GM12878 (cell line): ENCODE measurements at regions not wholly inside any gene's neighbourhood (a gene's known extent, or its start where the extent isn't known, plus 50 kb on each side); places are given as distances from the start of the nearest gene placed in this dataset.

Source experiments
- ATAC-seq: fragments of 200-7000 bp; cut with Tn5 transposase; 3 replicates; pipeline ENCODE4 v1.9.1; 2020; ENCODE audit warnings: mild to moderate bottlenecking, moderate library complexity
- BruUV-seq: library from RNA; stranded (reverse); fragments of 400-500 nt; replicated peaks from 2 replicates; lab custom pipeline; 2021; lab: Mats Ljungman, UMichigan
- CTCF ChIA-PET: fragments of 300-600 bp; sonication (Branson Sonifier 250); formaldehyde crosslinking; extraction: SDS; loops from one replicate; lab custom pipeline; 2021; ENCODE audit warnings: inconsistent platforms; lab: Yijun Ruan, JAX
- POLR2A ChIA-PET: fragments of 350-600 bp; formaldehyde crosslinking; extraction: SDS; loops from one replicate; lab custom pipeline; 2021; ENCODE audit warnings: inconsistent platforms; lab: Charles Lee
- RAD21 ChIA-PET: fragments of 300-600 bp; sonication (Branson Sonifier 250); formaldehyde crosslinking; loops from one replicate; lab custom pipeline; 2023; ENCODE audit warnings: antibody characterized with exemption; ENCODE audit not compliant: unreplicated experiment; lab: Charles Lee
- SMC1A ChIA-PET: fragments of 300-600 bp; sonication (Branson Sonifier 250); formaldehyde crosslinking; loops from one replicate; lab custom pipeline; 2023; ENCODE audit not compliant: unreplicated experiment, uncharacterized antibody; lab: Charles Lee
- DNase-seq: peaks from one replicate; pipeline ENCODE4 v3.0.0-alpha.2; 2011; ENCODE audit warnings: low read depth, low spot score
- FAIRE-seq: peaks from 3 replicates; lab custom pipeline; 2011; peaks lifted over from hg19 to GRCh38; lab: Jason Lieb, UNC
- H2AFZ ChIP-seq: 2 replicates; pipeline ENCODE4 v1.6.0; 2011; ENCODE audit warnings: low read depth, low read length, control low read depth; ENCODE audit not compliant: control insufficient read depth
- H3K27ac ChIP-seq: 2 replicates; pipeline ENCODE4 v1.5.1; 2011; ENCODE audit warnings: control low read depth; ENCODE audit not compliant: control insufficient read depth, insufficient read depth
- H3K27me3 ChIP-seq, 2 experiments: replicated peaks in 1 of 2; 2 replicates each; pipeline versions ENCODE4 v1.6.0 to v1.6.1; 2011; ENCODE audit warnings: low read length in 1 of 2; ENCODE audit not compliant: control insufficient read depth in 2 of 2, insufficient read depth in 2 of 2
- H3K36me3 ChIP-seq, 2 experiments: 2 replicates each; pipeline ENCODE4 v1.5.1; 2011; ENCODE audit warnings: low read length in 1 of 2; ENCODE audit not compliant: control insufficient read depth in 2 of 2, insufficient read depth in 2 of 2
- H3K4me1 ChIP-seq: 2 replicates; pipeline ENCODE4 v1.6.1; 2011; ENCODE audit warnings: mild to moderate bottlenecking, low read length, moderate library complexity, mixed read lengths; ENCODE audit not compliant: control insufficient read depth, insufficient read depth
- H3K4me2 ChIP-seq: 2 replicates; pipeline ENCODE4 v1.6.0; 2011; ENCODE audit warnings: control low read depth; ENCODE audit not compliant: control insufficient read depth, insufficient read depth
- H3K4me3 ChIP-seq: fragments of 200-600 bp; sonication (generic); 2 replicates; pipeline ENCODE4 v1.5.1; 2016
- H3K79me2 ChIP-seq: 2 replicates; pipeline ENCODE4 v1.6.0; 2011; ENCODE audit warnings: low read length; ENCODE audit not compliant: control insufficient read depth, insufficient read depth
- H3K9ac ChIP-seq: 2 replicates; pipeline ENCODE4 v1.8.0; 2011; ENCODE audit warnings: low read length, control low read depth, mixed read lengths; ENCODE audit not compliant: control insufficient read depth, insufficient read depth
- H3K9me3 ChIP-seq: replicated peaks from 3 replicates; pipeline ENCODE4 v1.5.1; 2011; ENCODE audit warnings: mild to moderate bottlenecking, low read length; ENCODE audit not compliant: control insufficient read depth, insufficient read depth
- H4K20me1 ChIP-seq: 2 replicates; pipeline ENCODE4 v1.6.0; 2011; ENCODE audit not compliant: control insufficient read depth, insufficient read depth
- EP300 ChIP-seq, 2 experiments: fragments of 150-350 bp in 1 of 2; IDR thresholded peaks; 2 replicates each; pipeline ENCODE4 v1.6.1; 2011 to 2012; ENCODE audit warnings: low read depth in 2 of 2, low read length in 2 of 2, borderline replicate concordance in 1 of 2, improper control_type of control experiment in 1 of 2, inconsistent platforms in 1 of 2; ENCODE audit not compliant: control insufficient read depth in 1 of 2
- KDM1A ChIP-seq: fragments of 200-600 bp; sonication (generic); IDR thresholded peaks from 2 replicates; pipeline ENCODE4 v1.6.1; 2016; ENCODE audit warnings: borderline replicate concordance
- MXI1 ChIP-seq: fragments of 150-350 bp; IDR thresholded peaks from 2 replicates; pipeline ENCODE4 v1.6.1; 2011; ENCODE audit warnings: low read depth, mild to moderate bottlenecking, inconsistent platforms, low read length, improper control_type of control experiment
- POLR2A ChIP-seq: IDR thresholded peaks from 2 replicates; pipeline ENCODE4 v1.6.1; 2011; ENCODE audit warnings: low read depth, mild to moderate bottlenecking, low read length
- RFX5 ChIP-seq: IDR thresholded peaks from 2 replicates; pipeline ENCODE4 v1.6.1; 2011; ENCODE audit warnings: low read depth, low read length, improper control_type of control experiment
- RUNX3 ChIP-seq: IDR thresholded peaks from 2 replicates; pipeline ENCODE4 v1.6.1; 2012; ENCODE audit warnings: low read length, inconsistent platforms
- TAF1 ChIP-seq: IDR thresholded peaks from 2 replicates; pipeline ENCODE4 v1.6.1; 2011; ENCODE audit warnings: mild to moderate bottlenecking, low read depth, low read length, borderline replicate concordance
- USF1 ChIP-seq: IDR thresholded peaks from 2 replicates; pipeline ENCODE4 v1.6.1; 2011; ENCODE audit warnings: borderline replicate concordance, low read depth, mild to moderate bottlenecking, moderate library complexity, mixed read lengths, low read length; ENCODE audit not compliant: insufficient read depth; ENCODE audit errors: extremely low read length
- ZNF217 ChIP-seq: fragments of 450-650 bp; IDR thresholded peaks from 2 replicates; pipeline ENCODE4 v1.6.1; 2017; ENCODE audit warnings: antibody characterized with exemption, mild to moderate bottlenecking
- WGBS: methylation state at CpG from one replicate; pipeline ENCODE4 v1.1.6; 2016; ENCODE audit warnings: low lambda C conversion rate; ENCODE audit not compliant: insufficient replicate concordance, insufficient coverage; ENCODE audit errors: missing lambda C conversion rate; 5-methylcytosine and 5-hydroxymethylcytosine counted together
- in situ Hi-C: fragments of 300-500 bp; cut with MboI; formaldehyde crosslinking; loops from 9 replicates; pipeline ENCODE4 v1.14.3; 2018; ENCODE audit warnings: mixed read lengths
- intact Hi-C: fragments of 100-400 bp; cut with micrococcal nuclease; formaldehyde crosslinking; loops from one replicate; pipeline ENCODE4 v1.14.2; 2022; ENCODE audit not compliant: unreplicated experiment

- FAIRE-seq: peak; percentile 18
- CTCF ChIA-PET: interaction anchor here (0.7 to 2.3 kb wide), 6 partner anchors 8 to 357 kb away, joined by 3 to 10 read pairs (median 4); no protein-coding TSS in a partner anchor
Measured at GRCh38 chr11:31995525-31996094, 95.3 kb upstream of the RCN1 start.

GRCh38 chr11:31995032-31995431 is 95.8 kb upstream of the RCN1 start:
- no peak overlapping the region for H3K4me3 ChIP-seq
- BruUV-seq: no TSS peak
- H3K4me1 ChIP-seq: peaks cover 4% of the 10 kb centered on the region
- WGBS: 87% methylated on average over 7 of the region's 7 CpGs
- no peak overlapping the region for H3K9ac ChIP-seq
- ChIA-PET POLR2A (no interaction called here), RAD21 (interaction anchor here (0.5 to 1.3 kb wide), 2 partner anchors 31 to 37 kb away, joined by 3 read pairs; no protein-coding TSS in a partner anchor), SMC1A (interaction anchor here (1.0 to 2.1 kb wide), 3 partner anchors 19 to 180 kb away, joined by 3 to 7 read pairs (median 4); no protein-coding TSS in a partner anchor), CTCF (interaction anchor here (1.2 to 2.3 kb wide), 4 partner anchors 9 to 57 kb away, joined by 3 to 10 read pairs (median 5); no protein-coding TSS in a partner anchor)
- no peak overlapping the region for H3K27ac ChIP-seq
- DNase-seq (no peak), FAIRE-seq (no peak), ATAC-seq (peak; percentile 9; the same call in 2 of the 3 replicates)
- no peaks in the 10 kb centered on the region for H3K36me3 ChIP-seq
- intact Hi-C loops (loop anchor here (5.0 kb wide), 1 partner anchor 822 kb away; no protein-coding TSS in a partner anchor), in situ Hi-C loops (no loop called here)
- peak overlapping the region; percentile 95 for H2AFZ ChIP-seq
- no peaks in the 10 kb centered on the region for H3K9me3 ChIP-seq
- H3K27me3 ChIP-seq: no peaks in the 10 kb centered on the region
- no peaks in the 10 kb centered on the region for H3K79me2 ChIP-seq
- TF ChIP-seq USF1 (no peak), EP300 (IDR thresholded peaks at IDR 0.05; ENCODE audit: borderline replicate concordance in 1 of 2, control insufficient read depth in 1 of 2, low read depth in 2 of 2, low read length in 2 of 2) (no peak), KDM1A (no peak), RFX5 (no peak), MXI1 (no peak), ZNF217 (no peak)
- no peaks in the 10 kb centered on the region for H4K20me1 ChIP-seq
- H3K4me2 ChIP-seq: no peak overlapping the region

More at GRCh38 chr11:31995525-31996094, 95.3 kb upstream of the RCN1 start:
- intact Hi-C loops (loop anchor here (5.0 kb wide), 1 partner anchor 822 kb away; no protein-coding TSS in a partner anchor), in situ Hi-C loops (no loop called here)
- Histone ChIP-seq H4K20me1 (no peaks in the 10 kb centered on the region), H2AFZ (peak overlapping the region; percentile 95), H3K27ac (no peak overlapping the region), H3K4me1 (peaks cover 4% of the 10 kb centered on the region), H3K36me3 (no peaks in the 10 kb centered on the region), H3K4me3 (no peak overlapping the region; the same call in 1 of the 2 replicates), H3K9ac (no peak overlapping the region), H3K79me2 (no peaks in the 10 kb centered on the region), H3K27me3 (no peaks in the 10 kb centered on the region), H3K4me2 (peak overlapping the region; percentile 96), H3K9me3 (no peaks in the 10 kb centered on the region)
- RAD21 ChIA-PET: interaction anchor here (0.5 to 1.3 kb wide), 2 partner anchors 30 to 37 kb away, joined by 3 read pairs; no protein-coding TSS in a partner anchor
- BruUV-seq: no TSS peak
- DNase-seq (peak; percentile 26), ATAC-seq (peak; percentile 92)
- POLR2A ChIA-PET: no interaction called here
- peak; percentile 52; the same call in 1 of the 2 replicates for TF ChIP-seq TAF1
- TF ChIP-seq RFX5: no peak
- no peak for TF ChIP-seq RUNX3
- TF ChIP-seq POLR2A: peak; percentile 52; the same call in 1 of the 2 replicates
- no peak for TF ChIP-seq ZNF217
- 0% methylated on average over 2 of the region's 2 CpGs for WGBS
- SMC1A ChIA-PET: interaction anchor here (1.0 to 2.1 kb wide), 4 partner anchors 10 to 180 kb away, joined by 3 to 7 read pairs (median 4); no protein-coding TSS in a partner anchor
